ENCODE measurements at regions not wholly inside any gene's neighbourhood (a gene's known extent, or its start where the extent isn't known, plus 50 kb on each side); places are given as distances from the start of the nearest gene placed in this dataset.

DNA sequence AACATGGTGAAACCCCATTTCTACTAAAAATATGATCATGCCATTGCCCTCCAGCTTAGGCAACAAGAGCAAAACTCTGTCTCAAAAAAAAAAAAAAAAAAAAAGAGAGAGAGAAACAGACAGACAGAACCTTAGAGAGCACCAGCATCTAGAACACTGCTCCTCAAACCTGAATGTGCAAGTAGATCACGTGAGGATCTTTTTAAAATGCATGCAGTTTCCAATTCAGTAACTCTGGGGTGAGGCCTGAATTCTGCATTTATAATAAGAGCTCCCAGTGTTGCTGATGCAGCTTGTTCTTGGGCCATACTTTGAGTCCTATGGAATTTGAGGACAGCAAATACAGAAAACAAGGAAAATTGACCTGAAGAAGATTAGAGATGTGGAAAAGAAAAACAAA lies 218.3 kb downstream of the ALDH8A1 start:
- intact Hi-C loops (cut with micrococcal nuclease), result no loop called here
- no peaks in the 10 kb centered on the region for H3K27me3 Mint-ChIP-seq (ENCODE audit: insufficient read depth, unreplicated experiment)

DNA sequence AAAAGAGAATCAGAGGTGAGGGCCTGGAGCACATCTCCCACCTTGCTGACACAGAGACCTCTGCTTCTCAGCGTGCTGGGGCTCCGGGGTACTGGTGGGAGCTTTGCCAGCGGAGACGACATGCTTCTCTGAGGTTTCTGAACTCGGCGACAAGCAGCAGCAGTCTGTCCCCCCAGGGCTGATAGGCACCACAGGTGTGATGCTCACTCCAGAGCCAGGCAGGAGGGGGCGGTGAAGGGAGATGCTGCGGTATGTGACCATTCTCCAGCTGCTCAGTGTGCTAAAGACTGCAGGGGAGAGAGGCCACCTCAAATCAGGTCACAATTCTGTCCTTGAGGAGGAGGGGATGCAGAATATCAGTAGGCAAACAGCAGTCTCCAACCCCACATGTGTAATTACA lies 219.9 kb downstream of the ALDH8A1 start:
- BruUV-seq (replicated peaks), result no TSS peak
- intact Hi-C loops (cut with micrococcal nuclease), result no loop called here
- Mint-ChIP-seq H3K36me3 (ENCODE audit: insufficient read depth, unreplicated experiment) (no peaks in the 10 kb centered on the region), H3K27me3 (ENCODE audit: insufficient read depth, unreplicated experiment) (no peaks in the 10 kb centered on the region), H3K9me3 (ENCODE audit: unreplicated experiment) (no peaks in the 10 kb centered on the region), H3K4me3 (ENCODE audit: unreplicated experiment) (no peak overlapping the region), H3K4me1 (ENCODE audit: insufficient read depth, unreplicated experiment) (peaks cover 2% of the 10 kb centered on the region), H3K27ac (ENCODE audit: low read depth, unreplicated experiment) (no peak overlapping the region)
- ChIA-PET POLR2A (no interaction called here), CTCF (no interaction called here)
- TF ChIP-seq, protein P1, sequence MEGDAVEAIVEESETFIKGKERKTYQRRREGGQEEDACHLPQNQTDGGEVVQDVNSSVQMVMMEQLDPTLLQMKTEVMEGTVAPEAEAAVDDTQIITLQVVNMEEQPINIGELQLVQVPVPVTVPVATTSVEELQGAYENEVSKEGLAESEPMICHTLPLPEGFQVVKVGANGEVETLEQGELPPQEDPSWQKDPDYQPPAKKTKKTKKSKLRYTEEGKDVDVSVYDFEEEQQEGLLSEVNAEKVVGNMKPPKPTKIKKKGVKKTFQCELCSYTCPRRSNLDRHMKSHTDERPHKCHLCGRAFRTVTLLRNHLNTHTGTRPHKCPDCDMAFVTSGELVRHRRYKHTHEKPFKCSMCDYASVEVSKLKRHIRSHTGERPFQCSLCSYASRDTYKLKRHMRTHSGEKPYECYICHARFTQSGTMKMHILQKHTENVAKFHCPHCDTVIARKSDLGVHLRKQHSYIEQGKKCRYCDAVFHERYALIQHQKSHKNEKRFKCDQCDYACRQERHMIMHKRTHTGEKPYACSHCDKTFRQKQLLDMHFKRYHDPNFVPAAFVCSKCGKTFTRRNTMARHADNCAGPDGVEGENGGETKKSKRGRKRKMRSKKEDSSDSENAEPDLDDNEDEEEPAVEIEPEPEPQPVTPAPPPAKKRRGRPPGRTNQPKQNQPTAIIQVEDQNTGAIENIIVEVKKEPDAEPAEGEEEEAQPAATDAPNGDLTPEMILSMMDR (IDR thresholded peaks at IDR 0.05; ENCODE audit: unreplicated experiment), result no peak
- no peak for DNase-seq (ENCODE audit: unreplicated experiment)

More for the DNA sequence above, 218.3 kb downstream of the ALDH8A1 start:
- Mint-ChIP-seq H3K36me3 (ENCODE audit: insufficient read depth, unreplicated experiment) (no peaks in the 10 kb centered on the region), H3K27ac (ENCODE audit: low read depth, unreplicated experiment) (no peak overlapping the region), H3K9me3 (ENCODE audit: unreplicated experiment) (no peaks in the 10 kb centered on the region), H3K4me3 (ENCODE audit: unreplicated experiment) (no peak overlapping the region), H3K4me1 (ENCODE audit: insufficient read depth, unreplicated experiment) (no peaks in the 10 kb centered on the region)
- POLR2A ChIA-PET, result no interaction called here
- DNase-seq (ENCODE audit: unreplicated experiment), result no peak
- TF ChIP-seq, protein P1 (IDR thresholded peaks at IDR 0.05; ENCODE audit: unreplicated experiment), result no peak
- BruUV-seq (replicated peaks), result no TSS peak
- CTCF ChIA-PET, result interaction anchor here (0.6 to 0.7 kb wide), 2 partner anchors 24 to 37 kb away, joined by 3 to 4 read pairs; no protein-coding TSS in a partner anchor

DNA sequence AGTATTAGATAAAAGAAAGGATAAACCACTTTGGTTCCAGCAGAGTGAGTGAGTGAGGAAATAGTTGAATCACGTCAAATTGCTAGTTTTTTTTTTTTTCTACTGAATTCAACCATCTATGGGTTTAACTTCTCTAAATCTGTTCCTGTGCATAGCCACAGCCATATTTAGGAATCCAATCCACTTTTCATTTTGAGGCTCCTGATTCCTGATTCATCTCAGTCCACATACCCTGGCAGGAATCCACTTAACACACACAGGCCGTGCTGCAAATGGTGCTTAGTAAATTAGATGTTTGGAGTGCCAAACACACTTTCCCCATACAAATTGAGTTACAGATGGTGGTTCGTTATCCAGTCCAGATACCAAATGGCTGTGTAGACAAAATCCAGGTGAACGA lies 220.3 kb downstream of the ALDH8A1 start:
- H3K4me1 Mint-ChIP-seq (ENCODE audit: insufficient read depth, unreplicated experiment), result peaks cover 4% of the 10 kb centered on the region
- POLR2A ChIA-PET, result no interaction called here
- H3K27me3 Mint-ChIP-seq (ENCODE audit: insufficient read depth, unreplicated experiment), result no peaks in the 10 kb centered on the region
- intact Hi-C loops (cut with micrococcal nuclease), result no loop called here
- H3K27ac Mint-ChIP-seq (ENCODE audit: low read depth, unreplicated experiment), result no peak overlapping the region
- BruUV-seq (replicated peaks), result no TSS peak
- CTCF ChIA-PET, result no interaction called here
- H3K4me3 Mint-ChIP-seq (ENCODE audit: unreplicated experiment), result no peak overlapping the region
- H3K36me3 Mint-ChIP-seq (ENCODE audit: insufficient read depth, unreplicated experiment), result no peaks in the 10 kb centered on the region
- DNase-seq (ENCODE audit: unreplicated experiment), result no peak
- TF ChIP-seq, protein P1 (IDR thresholded peaks at IDR 0.05; ENCODE audit: unreplicated experiment), result no peak
- H3K9me3 Mint-ChIP-seq (ENCODE audit: unreplicated experiment), result no peaks in the 10 kb centered on the region

DNA sequence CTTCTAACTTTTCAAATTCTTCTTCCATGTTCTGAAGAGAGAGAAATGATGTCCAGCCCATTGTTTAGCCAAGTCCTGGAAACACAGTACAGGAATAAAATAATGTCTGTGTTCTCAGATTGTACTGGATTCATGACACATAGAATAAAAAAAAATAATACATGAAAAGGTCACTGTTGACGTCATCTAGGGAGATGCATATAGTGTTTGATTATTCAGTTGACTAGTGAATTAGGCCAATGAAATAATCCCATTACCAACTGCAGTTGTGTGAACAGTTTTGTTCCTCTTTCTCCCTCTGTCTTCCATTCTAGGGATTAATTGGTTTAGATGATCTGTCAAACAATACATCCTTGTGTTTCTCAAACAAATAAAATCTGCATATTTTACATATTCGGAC lies 222.8 kb downstream of the ALDH8A1 start:
- H3K9me3 Mint-ChIP-seq (ENCODE audit: unreplicated experiment), result no peaks in the 10 kb centered on the region

More for the DNA sequence above, 222.8 kb downstream of the ALDH8A1 start:
- BruUV-seq (replicated peaks), result no TSS peak
- Mint-ChIP-seq H3K27ac (ENCODE audit: low read depth, unreplicated experiment) (no peak overlapping the region), H3K36me3 (ENCODE audit: insufficient read depth, unreplicated experiment) (no peaks in the 10 kb centered on the region), H3K4me3 (ENCODE audit: unreplicated experiment) (no peak overlapping the region), H3K27me3 (ENCODE audit: insufficient read depth, unreplicated experiment) (no peaks in the 10 kb centered on the region), H3K4me1 (ENCODE audit: insufficient read depth, unreplicated experiment) (peaks cover 4% of the 10 kb centered on the region)
- CTCF ChIA-PET, result no interaction called here
- DNase-seq (ENCODE audit: unreplicated experiment), result no peak
- intact Hi-C loops (cut with micrococcal nuclease), result no loop called here
- TF ChIP-seq, protein P1 (IDR thresholded peaks at IDR 0.05; ENCODE audit: unreplicated experiment), result no peak
- POLR2A ChIA-PET, result no interaction called here

Measured in MCF 10A (cell line).